ENCODE measurements at regions not wholly inside any gene's neighbourhood (a gene's known extent, or its start where the extent isn't known, plus 50 kb on each side); places are given as distances from the start of the nearest gene placed in this dataset.

- TF ChIP-seq CTCF (conservative IDR thresholded peaks at IDR 0.05; ENCODE audit: low read depth, low read length) (no peak), EZH2 (IDR thresholded peaks at IDR 0.05; ENCODE audit: borderline replicate concordance, low read depth, low read length, poor library complexity, severe bottlenecking) (no peak)
Observed at GRCh38 chr6:90819483-90819882, 232.6 kb upstream of the MAP3K7 start.

All from A673 (cell line).